Right lobe of liver (tissue), 6 donors: ENCODE measurements at regions not wholly inside any gene's neighbourhood (a gene's known extent, or its start where the extent isn't known, plus 50 kb on each side); places are given as distances from the start of the nearest gene placed in this dataset.

Source experiments
- ATAC-seq, 4 donors: fragments of 200-7000 bp; cut with Tn5 transposase; one replicate each; pipeline ENCODE4 v1.9.1; 2020; ENCODE audit warnings: mild to moderate bottlenecking in 4 of 4, moderate library complexity in 4 of 4
- DNase-seq, 3 donors: peaks; one replicate each; pipeline ENCODE4 v3.0.0-alpha.2; 2020
- H3K27ac ChIP-seq, 3 donors: fragments of 200-600 bp; one replicate each; pipeline ENCODE4 v1.8.0; 2022
- H3K27me3 ChIP-seq, 2 donors: fragments of 200-600 bp; one replicate each; pipeline ENCODE4 v1.8.0; 2022
- H3K36me3 ChIP-seq, 4 donors: fragments of 200-600 bp; sonication (generic) in 1 of 4; one replicate each; pipeline versions ENCODE4 v1.5.1 to v1.8.0; 2017 to 2022; ENCODE audit warnings: control low read depth in 1 of 4
- H3K4me1 ChIP-seq, 4 donors: fragments of 200-600 bp; sonication (generic) in 1 of 4; one replicate each; pipeline versions ENCODE4 v1.5.1 to v1.8.0; 2017 to 2022; ENCODE audit warnings: control low read depth in 1 of 4
- H3K4me3 ChIP-seq, 3 donors: fragments of 200-600 bp; one replicate each; pipeline ENCODE4 v1.8.0; 2022
- H3K9me3 ChIP-seq, 4 donors: fragments of 200-600 bp; sonication (generic) in 1 of 4; one replicate each; pipeline versions ENCODE4 v1.5.1 to v1.8.0; 2017 to 2022; ENCODE audit warnings: control low read depth in 1 of 4
- POLR2A ChIP-seq: fragments of 450-650 bp; IDR thresholded peaks from one replicate; pipeline ENCODE4 v1.6.1; 2017; ENCODE audit warnings: antibody characterized with exemption, mild to moderate bottlenecking
- WGBS: methylation state at CpG from one replicate; pipeline ENCODE4 v1.1.6; 2018; ENCODE audit warnings: low coverage, low lambda C conversion rate; ENCODE audit not compliant: insufficient coverage; ENCODE audit errors: missing lambda C conversion rate; 5-methylcytosine and 5-hydroxymethylcytosine counted together
- intact Hi-C, 2 donors: fragments of 100-400 bp; cut with DNase I; formaldehyde crosslinking; loops; one replicate each; pipeline versions ENCODE4 v1.11.2 to v1.14.1; 2022
- TF ChIP-seq, protein P1 (sequence below), 4 donors: fragments of 200-600 bp in 3 of 4; fragments of 450-650 bp in 1 of 4; IDR thresholded peaks; one replicate each; pipeline versions ENCODE4 v1.5.1 to v1.8.0; 2016 to 2022; ENCODE audit warnings: antibody characterized with exemption in 4 of 4, mild to moderate bottlenecking in 2 of 4
- donor health status: DM: no; HTN: yes; CAD: no.
- donor health status: DM: no; HTN: no; CAD: no.
- donor health status: DM: no; HTN: no; CAD: no.
- donor health status: DM: no; HTN: yes; CAD: no.
- donor health status: DM: no; HTN: yes; CAD: no.

DNA sequence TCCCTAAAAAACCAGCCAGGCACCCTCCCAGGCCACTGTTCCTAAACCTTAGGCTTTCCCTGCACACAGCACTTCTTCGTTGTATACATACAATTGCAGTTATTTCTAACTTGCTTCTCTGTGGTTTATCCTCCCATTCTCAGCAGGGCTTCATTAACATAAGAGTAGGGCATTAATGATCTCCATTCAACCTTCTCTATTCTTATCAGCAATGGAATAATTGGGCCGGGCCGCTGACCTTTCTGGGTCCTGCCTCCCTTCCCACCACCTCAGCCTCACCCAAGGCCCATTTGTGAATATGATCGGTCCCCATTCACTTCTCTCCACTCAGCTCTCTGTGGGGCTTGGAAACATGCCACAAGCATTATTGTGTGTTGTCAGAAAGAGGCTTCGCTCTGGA, 184.2 kb downstream of the SUCLA2 start:
- 68% methylated on average over 5 of the region's 5 CpGs for WGBS
- Histone ChIP-seq H3K27ac (no peak overlapping the region), H3K4me3 (no peak overlapping the region), H3K36me3 (no peaks in the 10 kb centered on the region), H3K4me1 (no peaks in the 10 kb centered on the region), H3K9me3 (no peaks in the 10 kb centered on the region), H3K27me3 (no peaks in the 10 kb centered on the region)
- intact Hi-C loops: no loop called here
- no peak for TF ChIP-seq POLR2A
- ATAC-seq (no peak), DNase-seq (no peak)

DNA sequence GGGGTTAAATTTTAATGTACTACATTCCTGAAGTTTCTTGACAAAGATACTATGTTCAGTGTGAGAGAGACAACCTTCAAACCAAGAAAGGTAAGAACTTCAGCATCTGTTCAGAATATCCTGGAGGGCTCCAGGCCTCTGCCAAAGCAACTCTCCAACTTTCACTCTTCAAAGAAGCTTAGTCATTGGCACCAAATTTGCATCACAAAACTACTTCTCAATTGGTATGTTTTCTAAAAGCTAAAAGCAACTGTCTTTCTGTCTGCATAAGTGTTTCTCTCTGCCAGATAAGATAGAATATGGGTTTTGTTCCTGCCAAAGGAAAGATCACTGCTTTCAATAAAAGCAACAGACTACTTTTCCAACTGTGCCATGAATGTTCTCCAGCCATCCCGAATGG, 187.4 kb downstream of the SUCLA2 start:
- 45% methylated on average over 1 of the region's 1 CpG for WGBS
- intact Hi-C loops: no loop called here
- DNase-seq (no peak), ATAC-seq (no peak)
- Histone ChIP-seq H3K27ac (no peak overlapping the region), H3K4me1 (no peaks in the 10 kb centered on the region), H3K9me3 (no peaks in the 10 kb centered on the region), H3K36me3 (no peaks in the 10 kb centered on the region), H3K27me3 (no peaks in the 10 kb centered on the region), H3K4me3 (no peak overlapping the region)
- TF ChIP-seq, protein P1, sequence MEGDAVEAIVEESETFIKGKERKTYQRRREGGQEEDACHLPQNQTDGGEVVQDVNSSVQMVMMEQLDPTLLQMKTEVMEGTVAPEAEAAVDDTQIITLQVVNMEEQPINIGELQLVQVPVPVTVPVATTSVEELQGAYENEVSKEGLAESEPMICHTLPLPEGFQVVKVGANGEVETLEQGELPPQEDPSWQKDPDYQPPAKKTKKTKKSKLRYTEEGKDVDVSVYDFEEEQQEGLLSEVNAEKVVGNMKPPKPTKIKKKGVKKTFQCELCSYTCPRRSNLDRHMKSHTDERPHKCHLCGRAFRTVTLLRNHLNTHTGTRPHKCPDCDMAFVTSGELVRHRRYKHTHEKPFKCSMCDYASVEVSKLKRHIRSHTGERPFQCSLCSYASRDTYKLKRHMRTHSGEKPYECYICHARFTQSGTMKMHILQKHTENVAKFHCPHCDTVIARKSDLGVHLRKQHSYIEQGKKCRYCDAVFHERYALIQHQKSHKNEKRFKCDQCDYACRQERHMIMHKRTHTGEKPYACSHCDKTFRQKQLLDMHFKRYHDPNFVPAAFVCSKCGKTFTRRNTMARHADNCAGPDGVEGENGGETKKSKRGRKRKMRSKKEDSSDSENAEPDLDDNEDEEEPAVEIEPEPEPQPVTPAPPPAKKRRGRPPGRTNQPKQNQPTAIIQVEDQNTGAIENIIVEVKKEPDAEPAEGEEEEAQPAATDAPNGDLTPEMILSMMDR (IDR thresholded peaks at IDR 0.05): no peak
- TF ChIP-seq POLR2A: no peak

DNA sequence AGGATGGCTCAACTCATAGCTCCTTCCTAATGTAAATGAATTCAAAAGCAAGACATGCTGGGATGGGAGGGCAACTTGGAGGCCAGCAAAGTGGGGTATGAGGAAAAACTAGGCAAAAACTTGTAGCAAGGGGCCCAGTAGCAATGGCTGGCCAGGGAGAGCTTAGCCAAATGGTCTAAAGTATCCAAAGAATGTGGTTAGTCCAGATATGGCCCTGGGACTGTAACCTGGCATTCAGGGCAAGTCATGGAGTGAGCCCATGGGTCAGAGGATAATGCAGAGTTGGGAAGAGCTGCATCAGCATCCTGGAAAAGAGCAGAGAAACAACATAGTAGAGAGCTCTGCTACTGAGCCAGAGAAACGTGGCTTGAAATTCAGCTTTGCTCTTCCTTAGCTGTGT, 191.7 kb downstream of the SUCLA2 start:
- Histone ChIP-seq H3K9me3 (no peaks in the 10 kb centered on the region), H3K27ac (no peak overlapping the region), H3K27me3 (no peaks in the 10 kb centered on the region), H3K4me1 (no peaks in the 10 kb centered on the region), H3K36me3 (no peaks in the 10 kb centered on the region), H3K4me3 (no peak overlapping the region)
- 31% methylated on average over 1 of the region's 1 CpG for WGBS
- DNase-seq (no peak), ATAC-seq (no peak)
- TF ChIP-seq, protein P1 (IDR thresholded peaks at IDR 0.05): no peak
- TF ChIP-seq POLR2A: no peak
- intact Hi-C loops: no loop called here

DNA sequence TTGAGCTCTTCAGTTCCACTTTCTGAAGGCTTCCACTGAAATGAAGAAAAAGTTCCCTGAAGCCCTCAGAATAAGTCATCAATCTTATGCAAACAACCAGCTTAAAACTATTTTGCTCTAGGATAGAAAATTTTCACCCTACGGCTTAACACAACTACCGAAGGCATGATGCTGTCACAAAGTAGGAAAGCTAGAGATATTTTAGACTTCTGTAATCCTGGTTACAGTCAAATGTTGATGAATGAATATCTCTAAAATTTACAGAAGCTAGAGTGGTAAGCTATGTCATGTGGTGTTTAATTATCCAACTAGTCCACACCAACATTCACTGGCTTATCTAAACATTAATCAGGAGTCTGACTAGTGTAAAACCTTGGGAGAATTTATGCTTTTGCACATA, 197.9 kb downstream of the SUCLA2 start:
- no peaks in the 10 kb centered on the region for H3K9me3 ChIP-seq
- intact Hi-C loops: no loop called here
- H3K36me3 ChIP-seq: no peaks in the 10 kb centered on the region
- ATAC-seq (no peak), DNase-seq (no peak)
- H3K4me3 ChIP-seq: no peak overlapping the region
- no peaks in the 10 kb centered on the region for H3K27me3 ChIP-seq
- no peak for TF ChIP-seq POLR2A
- TF ChIP-seq, protein P1 (IDR thresholded peaks at IDR 0.05): no peak
- 86% methylated on average over 2 of the region's 2 CpGs for WGBS
- no peaks in the 10 kb centered on the region for H3K4me1 ChIP-seq
- H3K27ac ChIP-seq: no peak overlapping the region

DNA sequence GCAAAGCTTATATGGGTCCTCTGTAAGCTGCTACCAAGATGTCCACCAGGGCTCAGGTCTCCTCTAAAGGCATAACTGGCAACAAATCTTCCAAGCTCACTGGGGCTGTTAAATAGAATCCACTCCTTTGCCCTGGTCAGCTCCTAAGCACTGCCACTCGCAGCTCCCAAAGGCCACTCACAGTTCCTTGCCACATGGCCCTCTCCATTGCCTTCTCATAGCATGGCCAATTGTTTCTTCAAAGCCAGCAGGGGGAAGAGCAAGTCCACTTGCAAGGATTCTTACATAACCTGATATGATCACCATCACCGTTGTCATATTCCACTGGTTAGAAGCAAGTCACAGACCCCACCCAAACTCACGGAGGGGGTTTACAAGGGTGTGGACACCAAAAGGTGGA, 199.5 kb downstream of the SUCLA2 start:
- 83% methylated on average over 3 of the region's 3 CpGs for WGBS
- ATAC-seq (no peak), DNase-seq (no peak)
- no peak overlapping the region for H3K27ac ChIP-seq
- H3K4me3 ChIP-seq: no peak overlapping the region
- intact Hi-C loops: no loop called here
- H3K27me3 ChIP-seq: no peaks in the 10 kb centered on the region
- TF ChIP-seq, protein P1 (IDR thresholded peaks at IDR 0.05): no peak
- no peak for TF ChIP-seq POLR2A
- H3K4me1 ChIP-seq: no peaks in the 10 kb centered on the region
- no peaks in the 10 kb centered on the region for H3K36me3 ChIP-seq
- no peaks in the 10 kb centered on the region for H3K9me3 ChIP-seq
